Activated CD4-positive, alpha-beta T cell treated with anti-CD3 and anti-CD28 coated beads, Interleukin-2, amount 10 ng/mL, durations not matched to agents 7 days and 5 days (primary cell): ENCODE measurements at regions not wholly inside any gene's neighbourhood (a gene's known extent, or its start where the extent isn't known, plus 50 kb on each side); places are given as distances from the start of the nearest gene placed in this dataset.

Source experiments
- CTCF ChIA-PET: fragments of 350-600 bp; sonication (Branson Sonifier 250); formaldehyde crosslinking; loops from one replicate; lab custom pipeline; 2021; ENCODE audit warnings: antibody characterized with exemption; lab: Charles Lee
- POLR2A ChIA-PET: fragments of 350-600 bp; sonication (Branson Sonifier 250); formaldehyde crosslinking; loops from one replicate; lab custom pipeline; 2021; ENCODE audit warnings: antibody characterized with exemption; lab: Charles Lee
- DNase-seq: peaks from one replicate; pipeline ENCODE4 v3.0.0-alpha.2; 2020
- H3K27ac Mint-ChIP-seq: one replicate; pipeline ENCODE4 v1.8.0; 2021; ENCODE audit warnings: mild to moderate bottlenecking, moderate library complexity, mixed read lengths
- H3K27me3 Mint-ChIP-seq: one replicate; pipeline ENCODE4 v1.8.0; 2021; ENCODE audit warnings: mixed read lengths
- H3K36me3 Mint-ChIP-seq: one replicate; pipeline ENCODE4 v1.8.0; 2021; ENCODE audit warnings: low read depth, mixed read lengths
- H3K4me1 Mint-ChIP-seq: one replicate; pipeline ENCODE4 v1.8.0; 2021; ENCODE audit warnings: mixed read lengths
- H3K4me3 Mint-ChIP-seq: one replicate; pipeline ENCODE4 v1.8.0; 2021; ENCODE audit warnings: mild to moderate bottlenecking, moderate library complexity, mixed read lengths
- H3K9me3 Mint-ChIP-seq: one replicate; pipeline ENCODE4 v1.8.0; 2021; ENCODE audit warnings: mixed read lengths

DNA sequence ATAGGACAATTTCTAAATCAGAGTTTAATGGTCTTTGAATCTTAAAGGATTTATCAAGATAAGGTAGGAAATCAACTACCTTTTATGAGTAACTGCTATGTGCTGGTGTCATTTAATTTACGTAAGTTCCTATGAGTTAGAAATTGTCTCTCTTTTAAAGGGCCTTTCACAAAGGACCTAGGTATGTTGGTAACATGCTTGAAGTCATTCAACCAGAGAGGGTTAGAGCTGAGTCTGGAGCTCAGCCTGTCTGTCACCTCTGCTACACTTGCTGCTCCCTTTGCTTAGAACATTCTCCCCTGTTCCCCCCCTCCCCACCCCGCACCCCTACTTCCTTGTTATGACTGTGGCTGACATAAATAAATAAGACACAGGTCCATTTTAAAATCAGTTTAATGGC lies 190.3 kb upstream of the SEMA6A start:
- no peaks in the 10 kb centered on the region for H3K27me3 Mint-ChIP-seq
- ChIA-PET POLR2A (no interaction called here), CTCF (no interaction called here)
- no peaks in the 10 kb centered on the region for H3K9me3 Mint-ChIP-seq
- H3K4me3 Mint-ChIP-seq: no peak overlapping the region
- no peaks in the 10 kb centered on the region for H3K36me3 Mint-ChIP-seq
- H3K4me1 Mint-ChIP-seq: no peaks in the 10 kb centered on the region
- H3K27ac Mint-ChIP-seq: no peak overlapping the region
- DNase-seq: no peak

DNA sequence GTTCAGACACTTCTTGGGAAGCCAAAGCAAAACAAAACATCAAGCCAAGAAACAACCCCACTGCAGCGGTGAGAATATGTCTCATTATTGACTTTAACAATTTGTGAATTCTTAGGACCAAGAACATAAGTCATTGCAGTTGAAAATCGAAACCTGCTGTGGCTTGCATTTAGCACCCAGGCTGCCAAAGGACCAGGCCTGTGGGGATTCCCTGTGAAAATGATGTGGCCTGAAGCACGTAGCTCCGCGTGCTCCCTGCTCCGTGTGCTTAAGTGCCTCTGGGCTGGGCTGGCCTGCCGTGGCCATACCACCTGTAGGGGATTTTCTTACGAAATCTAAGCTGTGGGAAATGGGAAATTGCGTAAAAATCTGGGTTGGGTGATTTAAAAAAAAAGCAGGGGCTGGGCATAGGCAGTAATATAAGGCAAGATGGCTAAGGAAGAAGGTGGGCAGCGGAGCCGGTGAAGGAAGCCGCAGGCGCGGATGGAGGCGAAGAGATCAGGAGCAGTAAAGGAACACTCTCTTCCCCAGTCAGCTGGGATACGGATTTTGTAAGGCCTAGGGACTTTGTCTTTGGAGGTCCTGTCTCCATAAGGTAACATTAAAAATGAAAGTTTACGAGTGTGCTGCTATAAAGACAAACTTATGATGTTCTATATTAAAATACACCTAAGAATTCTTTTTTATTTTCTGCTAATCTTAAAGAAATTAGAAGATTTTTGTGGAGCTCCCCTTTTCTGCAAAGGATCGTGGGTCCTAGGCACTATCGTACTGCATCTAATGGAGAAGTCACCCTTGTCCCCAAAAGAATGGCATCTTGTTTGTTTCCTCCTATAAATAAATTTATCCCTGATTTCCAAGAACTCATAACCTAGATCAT lies 189.6 kb upstream of the SEMA6A start:
- Mint-ChIP-seq H3K27me3 (no peaks in the 10 kb centered on the region), H3K9me3 (no peaks in the 10 kb centered on the region), H3K4me1 (no peaks in the 10 kb centered on the region), H3K36me3 (no peaks in the 10 kb centered on the region), H3K4me3 (no peak overlapping the region), H3K27ac (no peak overlapping the region)
- POLR2A ChIA-PET: no interaction called here
- CTCF ChIA-PET: no interaction called here
- no peak for DNase-seq

DNA sequence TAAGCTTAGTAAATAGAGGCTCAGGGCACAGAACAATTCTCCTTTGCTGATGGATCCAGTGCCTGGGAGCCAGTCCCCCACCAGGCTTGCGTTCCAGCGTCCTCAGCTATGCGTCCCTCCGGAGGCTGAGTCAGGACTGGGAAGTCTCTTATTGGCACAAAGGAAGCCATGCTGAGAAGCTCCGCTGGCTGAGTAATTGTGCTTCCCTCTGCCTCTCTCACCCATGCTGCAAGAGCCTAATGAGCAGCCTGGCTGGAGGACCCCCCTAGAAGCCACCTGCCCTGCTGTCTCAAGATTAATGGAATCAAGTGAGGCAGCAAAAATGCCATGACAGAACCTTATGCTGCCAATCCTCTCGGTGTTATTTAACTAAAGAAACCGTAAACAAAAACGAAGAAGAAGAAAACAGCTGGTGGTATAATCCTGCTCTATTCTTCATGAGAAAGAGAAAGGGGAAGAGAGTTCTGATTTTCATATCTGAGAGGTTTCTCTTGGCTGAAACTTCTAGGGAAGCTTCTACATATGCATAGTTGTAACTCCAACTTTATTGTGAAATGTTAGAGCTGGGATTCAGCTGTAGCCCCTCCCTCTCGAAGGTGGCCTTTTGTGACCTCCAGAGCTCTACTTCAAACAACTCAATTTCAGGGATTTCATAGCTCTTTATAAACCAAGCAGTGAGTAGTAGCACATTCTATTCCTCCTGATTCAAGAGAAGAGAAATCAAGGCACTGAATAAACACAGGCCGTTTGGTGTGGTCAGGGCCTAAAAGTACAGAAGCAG lies 185.4 kb upstream of the SEMA6A start:
- DNase-seq: no peak
- ChIA-PET POLR2A (no interaction called here), CTCF (no interaction called here)
- Mint-ChIP-seq H3K9me3 (no peaks in the 10 kb centered on the region), H3K36me3 (no peaks in the 10 kb centered on the region), H3K4me1 (no peaks in the 10 kb centered on the region), H3K27me3 (no peaks in the 10 kb centered on the region), H3K4me3 (no peak overlapping the region), H3K27ac (no peak overlapping the region)

DNA sequence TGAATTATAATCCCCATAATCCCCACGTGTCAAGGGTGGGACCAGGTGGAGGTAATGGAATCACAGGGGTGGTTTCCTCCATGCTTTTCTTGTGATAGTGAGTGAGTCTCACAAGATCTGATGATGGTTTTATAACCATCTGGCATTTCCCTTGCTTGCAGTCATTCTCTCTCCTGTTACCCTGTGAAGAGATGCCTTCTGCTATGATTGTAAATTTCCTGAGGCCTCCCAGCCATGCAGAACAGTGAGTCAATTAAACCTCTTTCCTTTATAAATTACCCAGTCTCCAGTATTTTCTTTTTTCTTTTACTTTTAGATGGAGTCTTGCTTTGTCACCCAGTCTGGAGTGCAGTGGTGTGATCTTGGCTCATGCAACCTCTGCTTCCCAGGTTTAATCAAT lies 182.7 kb upstream of the SEMA6A start:
- CTCF ChIA-PET: no interaction called here
- Mint-ChIP-seq H3K9me3 (no peaks in the 10 kb centered on the region), H3K27me3 (no peaks in the 10 kb centered on the region), H3K4me1 (no peaks in the 10 kb centered on the region), H3K4me3 (no peak overlapping the region), H3K36me3 (no peaks in the 10 kb centered on the region), H3K27ac (no peak overlapping the region)
- no peak for DNase-seq
- POLR2A ChIA-PET: no interaction called here

DNA sequence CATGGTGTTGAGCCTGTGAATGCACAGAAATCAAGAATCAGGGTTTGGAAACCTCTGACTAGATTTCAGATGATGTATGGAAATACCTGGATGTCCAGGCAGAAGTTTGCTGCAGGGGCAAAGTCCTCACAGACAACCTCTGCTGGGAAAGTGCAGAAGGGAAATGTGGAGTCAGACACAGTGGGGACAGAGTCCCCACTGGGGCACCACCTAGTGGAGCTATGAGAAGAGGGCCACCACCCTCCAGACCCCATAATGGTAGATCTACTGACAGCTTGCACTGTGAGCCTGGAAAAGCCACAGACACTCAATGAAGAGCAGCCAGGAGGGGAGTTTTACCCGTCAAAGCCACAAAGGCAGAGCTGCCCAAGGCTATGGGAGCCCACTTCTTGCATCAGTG lies 181.9 kb upstream of the SEMA6A start:
- Mint-ChIP-seq H3K36me3 (no peaks in the 10 kb centered on the region), H3K4me1 (no peaks in the 10 kb centered on the region), H3K27ac (no peak overlapping the region), H3K4me3 (no peak overlapping the region), H3K9me3 (no peaks in the 10 kb centered on the region), H3K27me3 (no peaks in the 10 kb centered on the region)
- CTCF ChIA-PET: no interaction called here
- no peak for DNase-seq
- POLR2A ChIA-PET: no interaction called here

DNA sequence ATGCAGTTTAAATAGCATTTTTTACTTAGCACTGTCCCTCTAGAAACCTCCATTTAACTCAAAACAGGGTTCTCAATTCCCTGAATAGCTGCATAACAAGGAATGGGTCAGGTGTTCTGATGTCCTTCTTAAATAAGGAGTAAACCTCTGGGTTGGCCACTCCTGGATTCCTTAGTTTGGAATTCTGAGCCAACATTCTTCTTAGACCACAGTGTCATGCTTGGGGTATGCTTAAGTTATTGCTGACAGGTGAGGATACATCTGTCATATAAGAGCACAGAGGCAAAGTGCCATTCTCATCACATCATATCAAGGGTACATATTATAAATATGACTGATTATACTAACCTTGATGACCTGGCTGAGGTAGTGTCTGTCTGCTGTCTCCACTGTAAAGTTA lies 179.9 kb upstream of the SEMA6A start:
- H3K36me3 Mint-ChIP-seq: no peaks in the 10 kb centered on the region
- no peaks in the 10 kb centered on the region for H3K9me3 Mint-ChIP-seq
- CTCF ChIA-PET: no interaction called here
- no peaks in the 10 kb centered on the region for H3K4me1 Mint-ChIP-seq
- no peaks in the 10 kb centered on the region for H3K27me3 Mint-ChIP-seq
- POLR2A ChIA-PET: no interaction called here
- H3K27ac Mint-ChIP-seq: no peak overlapping the region
- H3K4me3 Mint-ChIP-seq: no peak overlapping the region
- no peak for DNase-seq

DNA sequence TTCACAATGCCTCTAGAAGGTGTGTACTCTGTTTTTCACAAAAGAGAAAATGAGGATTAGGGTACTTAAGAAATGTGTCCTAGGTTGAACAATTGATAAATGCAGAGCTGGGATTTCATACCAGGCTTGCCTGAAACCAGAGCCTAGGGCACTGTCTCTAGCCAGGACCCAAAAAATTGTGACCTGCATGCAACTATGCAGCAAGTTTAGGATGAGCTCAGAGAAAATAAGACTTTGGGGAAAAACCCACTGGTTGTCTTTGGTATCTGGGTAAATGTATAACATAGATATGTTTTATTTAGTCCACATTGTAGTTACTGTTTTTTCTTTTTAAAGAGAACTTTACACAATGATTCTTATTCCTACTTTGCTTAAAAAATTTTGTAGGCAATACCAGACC lies 177.1 kb upstream of the SEMA6A start:
- ChIA-PET POLR2A (no interaction called here), CTCF (no interaction called here)
- Mint-ChIP-seq H3K4me1 (no peaks in the 10 kb centered on the region), H3K27me3 (no peaks in the 10 kb centered on the region), H3K4me3 (no peak overlapping the region), H3K36me3 (no peaks in the 10 kb centered on the region), H3K9me3 (no peaks in the 10 kb centered on the region), H3K27ac (no peak overlapping the region)
- no peak for DNase-seq

DNA sequence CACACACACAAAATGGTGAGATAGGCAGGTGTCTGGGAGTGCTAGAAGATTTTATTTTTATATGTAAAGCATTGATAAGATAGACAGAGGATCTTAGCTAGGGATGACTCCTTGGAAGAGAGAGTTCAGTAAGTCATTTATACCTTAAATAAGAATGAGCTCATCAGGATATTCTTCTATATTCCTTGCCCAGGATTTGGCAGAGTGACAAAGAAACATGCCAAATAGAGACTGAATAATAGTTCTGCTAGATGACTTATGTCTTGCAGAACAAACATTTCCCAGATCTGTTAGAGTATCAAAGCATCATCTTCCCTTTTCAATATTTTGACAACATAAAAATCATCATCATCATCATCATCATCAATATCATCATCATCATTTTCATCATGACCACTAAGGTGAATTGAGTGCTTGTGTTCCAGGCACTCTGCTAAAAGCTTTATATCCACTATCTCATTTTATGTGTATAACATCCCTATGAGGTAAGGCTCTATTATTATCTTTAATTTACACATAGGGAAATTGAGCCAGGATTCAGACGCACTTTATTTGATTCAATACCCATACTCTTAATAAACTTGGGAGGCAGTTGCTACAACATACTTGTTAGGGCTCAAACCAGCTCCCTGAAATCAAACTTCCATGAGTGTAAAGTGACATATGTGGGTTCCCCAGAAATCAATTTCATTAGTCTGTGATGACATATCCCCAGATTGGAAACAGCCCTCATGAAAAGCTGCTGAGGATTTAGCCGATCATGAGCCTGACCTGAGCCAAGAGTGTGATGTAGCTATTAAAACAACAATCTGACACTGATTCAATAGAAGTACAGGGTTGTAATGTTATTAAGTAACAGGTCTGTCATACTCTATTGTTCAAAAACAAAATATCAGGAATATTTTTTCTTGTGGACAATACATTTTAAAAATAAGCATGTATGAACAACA lies 176.3 kb upstream of the SEMA6A start:
- no peaks in the 10 kb centered on the region for H3K27me3 Mint-ChIP-seq
- DNase-seq: no peak
- H3K9me3 Mint-ChIP-seq: no peaks in the 10 kb centered on the region
- H3K27ac Mint-ChIP-seq: no peak overlapping the region
- CTCF ChIA-PET: interaction anchor here (0.6 kb wide), 1 partner anchor 502 kb away, joined by 5 read pairs; no protein-coding TSS in a partner anchor
- no peaks in the 10 kb centered on the region for H3K36me3 Mint-ChIP-seq
- no peaks in the 10 kb centered on the region for H3K4me1 Mint-ChIP-seq
- POLR2A ChIA-PET: no interaction called here
- H3K4me3 Mint-ChIP-seq: no peak overlapping the region

DNA sequence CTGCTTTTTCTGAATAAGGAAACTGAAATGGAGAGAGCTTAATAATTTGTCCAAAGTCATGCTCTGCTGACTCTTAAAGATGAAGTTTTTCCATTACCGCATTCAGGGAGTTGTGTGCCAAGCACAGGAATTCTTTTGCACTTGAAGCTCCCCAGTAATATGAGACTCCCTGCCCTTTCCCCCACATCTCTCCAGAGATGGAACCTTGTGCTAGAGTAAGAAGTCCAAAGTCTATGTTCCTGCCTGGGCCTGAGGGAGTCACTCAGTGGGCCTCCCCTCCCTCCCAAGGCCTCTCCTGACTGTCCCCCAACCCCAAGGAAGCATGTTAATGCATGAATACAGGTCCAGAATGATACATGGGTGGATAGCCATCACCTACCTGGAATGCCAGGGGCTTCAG lies 173.3 kb upstream of the SEMA6A start:
- H3K27ac Mint-ChIP-seq: no peak overlapping the region
- peaks cover 7% of the 10 kb centered on the region for H3K9me3 Mint-ChIP-seq
- no peak for DNase-seq
- H3K4me3 Mint-ChIP-seq: no peak overlapping the region
- POLR2A ChIA-PET: no interaction called here
- H3K4me1 Mint-ChIP-seq: no peaks in the 10 kb centered on the region
- CTCF ChIA-PET: no interaction called here
- H3K36me3 Mint-ChIP-seq: no peaks in the 10 kb centered on the region
- H3K27me3 Mint-ChIP-seq: no peaks in the 10 kb centered on the region

DNA sequence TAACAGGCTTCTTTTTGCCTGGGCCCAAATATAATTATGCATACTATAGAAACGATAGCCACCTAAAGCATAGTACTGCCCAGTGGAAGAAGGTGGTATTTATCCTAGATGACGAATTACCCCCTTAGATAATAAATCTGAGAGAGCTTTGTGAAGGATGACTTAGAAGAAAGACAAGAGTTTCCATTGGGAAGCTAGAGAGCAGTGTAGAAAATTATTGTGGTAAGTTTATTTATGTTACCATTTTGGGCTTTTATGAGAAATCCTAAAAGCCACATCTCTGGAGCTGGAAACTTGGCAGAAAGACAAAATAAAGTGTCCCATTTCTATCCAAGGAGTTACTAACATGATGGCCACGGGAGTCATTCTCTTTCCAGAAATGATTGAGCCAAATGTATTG lies 172.0 kb upstream of the SEMA6A start:
- Mint-ChIP-seq H3K9me3 (peaks cover 7% of the 10 kb centered on the region), H3K27ac (no peak overlapping the region), H3K36me3 (no peaks in the 10 kb centered on the region), H3K4me1 (no peaks in the 10 kb centered on the region), H3K4me3 (no peak overlapping the region), H3K27me3 (no peaks in the 10 kb centered on the region)
- POLR2A ChIA-PET: no interaction called here
- DNase-seq: no peak
- CTCF ChIA-PET: no interaction called here

DNA sequence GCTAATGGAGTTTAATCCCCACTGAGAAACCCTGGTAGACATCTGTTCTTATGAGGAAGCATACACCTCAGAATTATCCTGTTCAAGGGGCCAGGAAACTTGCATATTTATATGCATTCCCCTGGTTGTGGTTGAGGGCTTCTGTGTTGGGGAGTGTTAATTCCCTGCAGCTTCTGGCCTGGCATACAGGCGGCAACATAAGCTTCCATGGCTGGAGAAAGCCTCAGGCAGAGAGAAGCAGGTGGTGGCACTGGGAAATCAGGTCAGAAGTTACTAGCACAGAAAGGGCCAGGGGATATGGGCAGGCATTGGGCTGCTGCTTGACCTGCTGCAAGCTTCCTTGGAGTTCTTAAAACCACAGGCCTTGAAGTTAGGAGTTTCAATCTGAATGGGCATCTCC lies 166.1 kb upstream of the SEMA6A start:
- Mint-ChIP-seq H3K4me3 (no peak overlapping the region), H3K36me3 (no peaks in the 10 kb centered on the region), H3K27me3 (no peaks in the 10 kb centered on the region), H3K4me1 (no peaks in the 10 kb centered on the region), H3K27ac (no peak overlapping the region), H3K9me3 (peaks cover 7% of the 10 kb centered on the region)
- DNase-seq: no peak
- CTCF ChIA-PET: no interaction called here
- POLR2A ChIA-PET: no interaction called here

DNA sequence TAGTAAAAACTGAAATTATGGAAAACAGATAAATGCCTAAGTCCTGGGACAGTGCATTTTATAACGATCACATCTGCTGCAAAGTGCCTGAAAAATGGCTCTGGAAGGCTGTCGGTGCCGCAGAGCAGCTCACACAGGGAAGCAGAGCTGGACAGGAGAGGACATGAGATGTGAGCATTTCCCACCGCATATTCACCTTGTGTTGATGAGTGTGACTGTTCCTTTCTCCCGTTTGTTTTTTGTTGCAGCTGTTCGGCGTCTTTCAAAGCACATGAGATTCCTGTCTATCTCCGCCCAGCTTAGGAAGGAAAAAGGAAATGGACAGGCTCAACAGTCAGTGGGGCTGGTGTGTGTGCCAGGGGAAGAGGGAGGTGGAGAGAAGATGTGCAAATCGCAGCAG lies 164.9 kb upstream of the SEMA6A start:
- no peak overlapping the region for H3K4me3 Mint-ChIP-seq
- CTCF ChIA-PET: no interaction called here
- no peak for DNase-seq
- no peaks in the 10 kb centered on the region for H3K27me3 Mint-ChIP-seq
- H3K4me1 Mint-ChIP-seq: no peaks in the 10 kb centered on the region
- H3K36me3 Mint-ChIP-seq: no peaks in the 10 kb centered on the region
- H3K27ac Mint-ChIP-seq: no peak overlapping the region
- peaks cover 7% of the 10 kb centered on the region for H3K9me3 Mint-ChIP-seq
- POLR2A ChIA-PET: no interaction called here
